IMR-90 (cell line): ENCODE measurements at regions not wholly inside any gene's neighbourhood (a gene's known extent, or its start where the extent isn't known, plus 50 kb on each side); places are given as distances from the start of the nearest gene placed in this dataset.

Experiments used
- ATAC-seq: fragments of 200-7000 bp; cut with Tn5 transposase; 2 replicates; pipeline ENCODE4 v1.9.1; 2020; ENCODE audit warnings: low read depth, mild to moderate bottlenecking, moderate library complexity
- BruUV-seq: library from RNA; stranded (reverse); fragments of 400-500 nt; replicated peaks from 2 replicates; lab custom pipeline; 2021; lab: Mats Ljungman, UMichigan
- CTCF ChIA-PET: fragments of 300-600 bp; formaldehyde crosslinking; extraction: SDS; loops from one replicate; lab custom pipeline; 2021; ENCODE audit warnings: antibody characterized with exemption; lab: Yijun Ruan, JAX
- POLR2A ChIA-PET: fragments of 300-600 bp; sonication (Branson Sonifier 250); formaldehyde crosslinking; loops from one replicate; lab custom pipeline; 2022; ENCODE audit warnings: antibody characterized with exemption; ENCODE audit not compliant: unreplicated experiment; lab: Charles Lee
- DNase-seq: peaks from one replicate; pipeline ENCODE4 v3.0.0; 2013
- H2AFZ ChIP-seq: replicated peaks from 2 replicates; pipeline ENCODE3; 2013; ENCODE audit warnings: low read length, mild to moderate bottlenecking; ENCODE audit not compliant: poor library complexity
- H2AK5ac ChIP-seq: 2 replicates; pipeline ENCODE4 v1.6.1; 2013; ENCODE audit warnings: low read depth, low read length, inconsistent platforms
- H2AK9ac ChIP-seq: replicated peaks from 2 replicates; pipeline ENCODE3; 2013; ENCODE audit warnings: mild to moderate bottlenecking, low read depth, low read length, moderate library complexity; ENCODE audit not compliant: poor library complexity
- H2BK120ac ChIP-seq: 2 replicates; pipeline ENCODE4 v1.6.1; 2013; ENCODE audit warnings: low read depth, low read length, inconsistent platforms
- H2BK15ac ChIP-seq: 3 replicates; pipeline ENCODE4 v1.6.1; 2013; ENCODE audit warnings: low read depth, low read length, inconsistent platforms
- H2BK20ac ChIP-seq: 2 replicates; pipeline ENCODE4 v1.6.1; 2013; ENCODE audit warnings: low read depth, mild to moderate bottlenecking, inconsistent platforms, low read length, moderate library complexity
- H2BK5ac ChIP-seq: 2 replicates; pipeline ENCODE4 v1.6.1; 2013; ENCODE audit warnings: mild to moderate bottlenecking, low read depth, low read length, inconsistent platforms; ENCODE audit not compliant: poor library complexity, severe bottlenecking
- H3K14ac ChIP-seq: replicated peaks from 2 replicates; pipeline ENCODE4 v1.6.1; 2013; ENCODE audit warnings: low read depth, low read length, inconsistent platforms
- H3K18ac ChIP-seq: 2 replicates; pipeline ENCODE4 v1.6.1; 2013; ENCODE audit warnings: low read depth, low read length, control low read depth
- H3K23ac ChIP-seq: 2 replicates; pipeline ENCODE4 v1.6.1; 2013; ENCODE audit warnings: low read depth, low read length, inconsistent platforms
- H3K27ac ChIP-seq: 2 replicates; pipeline ENCODE4 v1.5.1; 2013; ENCODE audit warnings: mild to moderate bottlenecking, control low read depth, low read length; ENCODE audit not compliant: insufficient read depth
- H3K27me3 ChIP-seq: 2 replicates; pipeline ENCODE4 v1.6.1; 2013; ENCODE audit warnings: low read length; ENCODE audit not compliant: control insufficient read depth, insufficient read depth
- H3K36me3 ChIP-seq: 2 replicates; pipeline ENCODE4 v1.6.1; 2013; ENCODE audit warnings: low read length, mixed read lengths; ENCODE audit not compliant: control insufficient read depth, insufficient read depth
- H3K4ac ChIP-seq: 2 replicates; pipeline ENCODE4 v1.6.1; 2013; ENCODE audit warnings: low read depth, low read length, inconsistent platforms
- H3K4me1 ChIP-seq: 2 replicates; pipeline ENCODE4 v1.6.1; 2013; ENCODE audit warnings: low read length, mixed read lengths; ENCODE audit not compliant: control insufficient read depth, insufficient read depth
- H3K4me2 ChIP-seq: 2 replicates; pipeline ENCODE4 v1.6.1; 2013; ENCODE audit warnings: low read depth, mild to moderate bottlenecking, control low read depth, low read length, moderate library complexity
- H3K4me3 ChIP-seq: 2 replicates; pipeline ENCODE4 v1.5.1; 2013; ENCODE audit warnings: low read depth, mild to moderate bottlenecking, control low read depth, low read length, moderate library complexity; ENCODE audit not compliant: insufficient read depth
- H3K56ac ChIP-seq: 2 replicates; pipeline ENCODE4 v1.6.1; 2013; ENCODE audit warnings: low read length, inconsistent platforms; ENCODE audit not compliant: insufficient read depth; ENCODE audit errors: extremely low read depth
- H3K79me1 ChIP-seq, 2 experiments: 2 replicates each; pipeline ENCODE4 v1.6.1; 2013; ENCODE audit warnings: low read length in 2 of 2, inconsistent platforms in 1 of 2, low read depth in 1 of 2
- H3K9ac ChIP-seq: 2 replicates; pipeline ENCODE4 v1.6.1; 2013; ENCODE audit warnings: low read depth, low read length, control low read depth
- H3K9me1 ChIP-seq: 2 replicates; pipeline ENCODE4 v1.6.1; 2013; ENCODE audit warnings: low read length, inconsistent platforms; ENCODE audit not compliant: insufficient read depth
- H3K9me3 ChIP-seq: 2 replicates; pipeline ENCODE4 v1.6.1; 2013; ENCODE audit warnings: low read length; ENCODE audit not compliant: control insufficient read depth, insufficient read depth
- H4K20me1 ChIP-seq: 2 replicates; pipeline ENCODE4 v1.6.1; 2013; ENCODE audit warnings: low read length, inconsistent platforms; ENCODE audit not compliant: insufficient read depth
- H4K5ac ChIP-seq: 2 replicates; pipeline ENCODE4 v1.6.1; 2013; ENCODE audit warnings: mild to moderate bottlenecking, low read depth, low read length, control low read depth
- H4K8ac ChIP-seq, 2 experiments: 2 replicates each; pipeline ENCODE4 v1.6.1; 2013; ENCODE audit warnings: low read depth in 2 of 2, low read length in 2 of 2, control low read depth in 1 of 2, inconsistent platforms in 1 of 2
- H4K91ac ChIP-seq: 2 replicates; pipeline ENCODE4 v1.6.1; 2013; ENCODE audit warnings: low read depth, low read length, inconsistent platforms; ENCODE audit not compliant: insufficient read depth
- MAZ ChIP-seq: IDR thresholded peaks from 2 replicates; pipeline ENCODE4 v1.6.1; 2012; ENCODE audit warnings: low read depth, mild to moderate bottlenecking, low read length, improper control_type of control experiment, moderate library complexity, borderline replicate concordance
- RAD21 ChIP-seq: IDR thresholded peaks from 2 replicates; pipeline ENCODE4 v1.6.1; 2012; ENCODE audit warnings: low read length, improper control_type of control experiment
- RCOR1 ChIP-seq: IDR thresholded peaks from 2 replicates; pipeline ENCODE4 v1.6.1; 2012; ENCODE audit warnings: mild to moderate bottlenecking, low read length, improper control_type of control experiment; ENCODE audit not compliant: insufficient replicate concordance
- USF2 ChIP-seq: fragments of 150-350 bp; IDR thresholded peaks from 2 replicates; pipeline ENCODE4 v1.6.1; 2017; ENCODE audit warnings: mild to moderate bottlenecking, antibody characterized with exemption, low read length, low read depth
- dilution Hi-C: fragments of 300-500 bp; cut with HindIII; formaldehyde crosslinking; loops from one replicate; pipeline ENCODE4 v1.14.3; 2018; ENCODE audit warnings: low sequenced_read_pairs; ENCODE audit not compliant: unreplicated experiment
- in situ Hi-C: fragments of 300-500 bp; cut with MboI; formaldehyde crosslinking; loops from 3 replicates; pipeline ENCODE4 v1.14.3; 2019; ENCODE audit warnings: low sequenced_read_pairs, inconsistent platforms, mixed read lengths
- intact Hi-C: fragments of 100-400 bp; cut with micrococcal nuclease; formaldehyde crosslinking; loops from 2 replicates; pipeline ENCODE4 v1.10.0; 2022

GRCh38 chr6:84486526-84486925, 259.1 kb upstream of the CEP162 start:
- TF ChIP-seq USF2 = no peak
- no peak for TF ChIP-seq MAZ
- no peak for TF ChIP-seq RAD21
- no peak for TF ChIP-seq RCOR1
- Histone ChIP-seq H3K9ac (no peak overlapping the region), H2BK15ac (no peak overlapping the region), H3K79me1 (no peaks in the 10 kb centered on the region), H3K9me1 (no peaks in the 10 kb centered on the region), H3K23ac (no peak overlapping the region), H2BK120ac (no peak overlapping the region), H3K27me3 (no peaks in the 10 kb centered on the region), H3K14ac (no peak overlapping the region), H4K91ac (no peak overlapping the region), H4K5ac (no peak overlapping the region), H3K36me3 (no peaks in the 10 kb centered on the region), H4K20me1 (no peaks in the 10 kb centered on the region), H3K4ac (no peak overlapping the region), H2AFZ (no peak overlapping the region), H2BK20ac (no peak overlapping the region), H3K9me3 (no peaks in the 10 kb centered on the region), H3K56ac (no peak overlapping the region), H3K27ac (no peak overlapping the region), H3K4me2 (no peak overlapping the region), H3K4me3 (no peak overlapping the region), H2BK5ac (no peak overlapping the region), H4K8ac (no peak overlapping the region), H2AK9ac (no peak overlapping the region), H2AK5ac (no peak overlapping the region), H3K18ac (no peak overlapping the region), H3K4me1 (no peaks in the 10 kb centered on the region)
- dilution Hi-C loops (no loop called here), intact Hi-C loops (no loop called here), in situ Hi-C loops (no loop called here)
- POLR2A ChIA-PET = no interaction called here
- BruUV-seq = no TSS peak
- ATAC-seq (no peak), DNase-seq (no peak)
- CTCF ChIA-PET = no interaction called here
